Choroid plexus epithelial cell (primary cell): ENCODE measurements at regions not wholly inside any gene's neighbourhood (a gene's known extent, or its start where the extent isn't known, plus 50 kb on each side); places are given as distances from the start of the nearest gene placed in this dataset.

Experiments used
- DNase-seq: peaks from one replicate; pipeline ENCODE4 v3.0.0-alpha.2; 2010; ENCODE audit warnings: low read depth
- H3K4me3 ChIP-seq: 2 replicates; pipeline ENCODE4 v1.5.1; 2011; ENCODE audit warnings: low read depth, mild to moderate bottlenecking, control low read depth, low read length, moderate library complexity
- TF ChIP-seq, protein P1 (sequence below): conservative IDR thresholded peaks from 2 replicates; pipeline ENCODE4 v1.5.1; 2011; ENCODE audit warnings: low read depth, mild to moderate bottlenecking, control low read depth, inconsistent platforms, low read length, moderate library complexity

DNA sequence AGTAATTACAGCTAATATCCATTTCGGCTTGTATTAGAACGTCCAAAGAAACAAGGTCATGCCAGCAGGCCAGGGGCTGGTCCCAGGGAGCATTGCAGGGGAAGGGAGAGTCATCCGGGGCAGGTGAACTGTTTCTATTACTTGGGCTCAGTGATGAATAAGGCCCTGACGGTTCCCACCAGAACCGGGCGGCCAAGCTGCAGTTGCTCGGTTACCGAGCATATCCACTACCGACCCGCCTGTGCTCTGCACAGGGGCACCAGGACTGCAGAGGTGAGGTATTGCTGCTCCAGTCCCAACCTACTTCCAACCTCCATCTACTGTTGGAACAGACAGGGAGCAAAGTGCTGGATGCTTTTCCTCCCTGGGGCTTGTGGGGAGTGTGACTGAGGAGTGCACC, 295.5 kb downstream of the MAF start:
- TF ChIP-seq, protein P1, sequence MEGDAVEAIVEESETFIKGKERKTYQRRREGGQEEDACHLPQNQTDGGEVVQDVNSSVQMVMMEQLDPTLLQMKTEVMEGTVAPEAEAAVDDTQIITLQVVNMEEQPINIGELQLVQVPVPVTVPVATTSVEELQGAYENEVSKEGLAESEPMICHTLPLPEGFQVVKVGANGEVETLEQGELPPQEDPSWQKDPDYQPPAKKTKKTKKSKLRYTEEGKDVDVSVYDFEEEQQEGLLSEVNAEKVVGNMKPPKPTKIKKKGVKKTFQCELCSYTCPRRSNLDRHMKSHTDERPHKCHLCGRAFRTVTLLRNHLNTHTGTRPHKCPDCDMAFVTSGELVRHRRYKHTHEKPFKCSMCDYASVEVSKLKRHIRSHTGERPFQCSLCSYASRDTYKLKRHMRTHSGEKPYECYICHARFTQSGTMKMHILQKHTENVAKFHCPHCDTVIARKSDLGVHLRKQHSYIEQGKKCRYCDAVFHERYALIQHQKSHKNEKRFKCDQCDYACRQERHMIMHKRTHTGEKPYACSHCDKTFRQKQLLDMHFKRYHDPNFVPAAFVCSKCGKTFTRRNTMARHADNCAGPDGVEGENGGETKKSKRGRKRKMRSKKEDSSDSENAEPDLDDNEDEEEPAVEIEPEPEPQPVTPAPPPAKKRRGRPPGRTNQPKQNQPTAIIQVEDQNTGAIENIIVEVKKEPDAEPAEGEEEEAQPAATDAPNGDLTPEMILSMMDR = no peak
- no peak overlapping the region for H3K4me3 ChIP-seq
- no peak for DNase-seq

GRCh38 chr16:79303959-79304387, 296.6 kb downstream of the MAF start:
- TF ChIP-seq, protein P1 = no peak
- no peak for DNase-seq
- H3K4me3 ChIP-seq = no peak overlapping the region

GRCh38 chr16:79303206-79303605, 297.3 kb downstream of the MAF start:
- DNase-seq = no peak
- TF ChIP-seq, protein P1 = no peak
- no peak overlapping the region for H3K4me3 ChIP-seq

DNA sequence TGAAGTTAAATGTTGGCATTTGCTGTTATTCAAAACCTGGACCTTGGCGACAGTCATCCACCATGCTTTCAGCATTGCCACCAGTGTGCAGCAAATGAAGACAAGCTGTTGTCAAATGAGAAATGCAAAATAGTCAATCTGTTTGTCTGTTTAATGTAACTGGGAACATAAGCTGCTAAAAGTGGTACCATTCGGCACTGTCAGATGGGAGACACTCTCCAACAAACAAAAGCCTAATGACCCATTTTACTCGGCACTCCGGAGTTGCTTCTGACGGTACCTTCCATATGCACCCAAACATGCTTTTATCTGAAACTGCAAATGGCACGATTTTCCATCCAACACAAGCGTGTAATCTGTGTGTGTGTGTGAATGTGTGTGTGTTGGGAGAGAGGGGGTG, 297.8 kb downstream of the MAF start:
- no peak overlapping the region for H3K4me3 ChIP-seq
- no peak for DNase-seq
- TF ChIP-seq, protein P1 = no peak

- no peak for DNase-seq
- TF ChIP-seq, protein P1 = no peak
Observed at GRCh38 chr16:79301051-79301450, 299.5 kb downstream of the MAF start.

DNA sequence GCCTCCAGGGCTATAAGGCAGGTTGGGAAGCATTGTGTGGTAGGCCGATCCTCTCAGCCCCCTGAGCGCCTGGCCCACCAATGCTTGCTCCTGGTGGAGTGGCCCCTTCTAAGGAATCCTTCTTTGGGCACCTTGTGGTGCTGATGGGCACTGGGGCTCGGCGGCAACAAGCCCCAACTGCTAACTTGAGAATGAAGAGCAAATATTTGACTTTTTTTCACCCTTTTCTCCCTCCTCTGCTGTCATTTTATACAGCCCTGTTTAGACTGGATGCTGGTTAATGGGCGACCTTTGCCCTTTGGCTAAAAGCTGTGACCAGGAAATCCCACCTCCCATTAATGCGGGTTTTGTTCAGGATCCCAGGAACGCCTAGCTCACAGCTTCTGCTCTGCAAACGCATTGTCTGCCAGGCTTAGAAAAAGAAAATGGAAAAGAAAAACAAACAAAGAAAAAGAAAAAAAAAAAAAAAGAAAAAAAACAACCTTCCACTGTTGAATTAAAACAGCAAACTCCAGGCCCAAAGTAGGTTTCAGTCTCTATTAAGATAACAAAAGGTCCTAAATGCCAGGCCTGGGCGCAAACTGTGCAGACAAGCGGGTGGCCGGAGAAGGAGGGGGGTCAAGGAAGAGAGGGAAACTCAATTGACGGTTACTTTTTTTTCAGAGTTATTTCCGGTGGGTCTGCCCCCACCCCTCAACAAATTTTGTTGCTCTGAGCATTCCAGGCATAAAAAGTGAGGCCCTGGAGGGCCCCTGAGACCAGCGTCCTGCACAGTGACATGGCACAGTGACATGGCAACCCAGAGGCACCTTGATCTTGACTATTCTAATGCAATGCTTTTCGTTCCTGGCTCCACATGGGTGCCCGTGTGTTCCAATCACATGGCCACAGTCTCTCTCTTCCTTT, 301.4 kb downstream of the MAF start:
- no peak overlapping the region for H3K4me3 ChIP-seq
- TF ChIP-seq, protein P1 = no peak
- DNase-seq = no peak

More at GRCh38 chr16:79301051-79301450, 299.5 kb downstream of the MAF start:
- H3K4me3 ChIP-seq = no peak overlapping the region

GRCh38 chr16:79298476-79298875, 302.1 kb downstream of the MAF start:
- no peak overlapping the region for H3K4me3 ChIP-seq
- TF ChIP-seq, protein P1 = no peak
- DNase-seq = no peak
